ENCODE measurements at regions not wholly inside any gene's neighbourhood (a gene's known extent, or its start where the extent isn't known, plus 50 kb on each side); places are given as distances from the start of the nearest gene placed in this dataset.

DNA sequence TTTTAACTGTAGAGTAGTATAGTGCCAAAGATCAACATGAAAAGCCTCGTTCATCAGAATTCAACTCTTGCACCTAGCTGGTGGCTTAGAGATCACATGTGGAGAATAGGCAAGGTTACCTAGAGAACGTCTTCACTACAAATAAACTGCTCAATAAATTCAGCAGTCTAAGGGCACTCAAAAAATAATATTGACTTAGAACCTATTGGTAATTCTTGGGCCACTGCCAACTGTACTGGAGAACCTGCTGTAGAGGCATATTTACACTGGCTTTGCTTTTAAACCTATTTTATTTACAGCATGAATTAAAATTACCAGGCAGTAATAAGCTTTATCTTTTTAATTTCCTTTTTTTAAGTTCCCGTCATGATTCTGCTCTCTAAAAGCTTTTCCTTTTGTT is 343.7 kb downstream of the PDHA2 start:
- no peak for TF ChIP-seq HNF4A (conservative IDR thresholded peaks at IDR 0.05)
- TF ChIP-seq RAD21 (IDR thresholded peaks at IDR 0.05), result no peak
- TF ChIP-seq, protein P1, sequence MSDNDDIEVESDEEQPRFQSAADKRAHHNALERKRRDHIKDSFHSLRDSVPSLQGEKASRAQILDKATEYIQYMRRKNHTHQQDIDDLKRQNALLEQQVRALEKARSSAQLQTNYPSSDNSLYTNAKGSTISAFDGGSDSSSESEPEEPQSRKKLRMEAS (IDR thresholded peaks at IDR 0.05), result no peak
- TF ChIP-seq, protein P2, sequence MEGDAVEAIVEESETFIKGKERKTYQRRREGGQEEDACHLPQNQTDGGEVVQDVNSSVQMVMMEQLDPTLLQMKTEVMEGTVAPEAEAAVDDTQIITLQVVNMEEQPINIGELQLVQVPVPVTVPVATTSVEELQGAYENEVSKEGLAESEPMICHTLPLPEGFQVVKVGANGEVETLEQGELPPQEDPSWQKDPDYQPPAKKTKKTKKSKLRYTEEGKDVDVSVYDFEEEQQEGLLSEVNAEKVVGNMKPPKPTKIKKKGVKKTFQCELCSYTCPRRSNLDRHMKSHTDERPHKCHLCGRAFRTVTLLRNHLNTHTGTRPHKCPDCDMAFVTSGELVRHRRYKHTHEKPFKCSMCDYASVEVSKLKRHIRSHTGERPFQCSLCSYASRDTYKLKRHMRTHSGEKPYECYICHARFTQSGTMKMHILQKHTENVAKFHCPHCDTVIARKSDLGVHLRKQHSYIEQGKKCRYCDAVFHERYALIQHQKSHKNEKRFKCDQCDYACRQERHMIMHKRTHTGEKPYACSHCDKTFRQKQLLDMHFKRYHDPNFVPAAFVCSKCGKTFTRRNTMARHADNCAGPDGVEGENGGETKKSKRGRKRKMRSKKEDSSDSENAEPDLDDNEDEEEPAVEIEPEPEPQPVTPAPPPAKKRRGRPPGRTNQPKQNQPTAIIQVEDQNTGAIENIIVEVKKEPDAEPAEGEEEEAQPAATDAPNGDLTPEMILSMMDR (IDR thresholded peaks at IDR 0.05; ENCODE audit: low read depth, low read length, missing input control), result no peak
- TF ChIP-seq, protein P3, sequence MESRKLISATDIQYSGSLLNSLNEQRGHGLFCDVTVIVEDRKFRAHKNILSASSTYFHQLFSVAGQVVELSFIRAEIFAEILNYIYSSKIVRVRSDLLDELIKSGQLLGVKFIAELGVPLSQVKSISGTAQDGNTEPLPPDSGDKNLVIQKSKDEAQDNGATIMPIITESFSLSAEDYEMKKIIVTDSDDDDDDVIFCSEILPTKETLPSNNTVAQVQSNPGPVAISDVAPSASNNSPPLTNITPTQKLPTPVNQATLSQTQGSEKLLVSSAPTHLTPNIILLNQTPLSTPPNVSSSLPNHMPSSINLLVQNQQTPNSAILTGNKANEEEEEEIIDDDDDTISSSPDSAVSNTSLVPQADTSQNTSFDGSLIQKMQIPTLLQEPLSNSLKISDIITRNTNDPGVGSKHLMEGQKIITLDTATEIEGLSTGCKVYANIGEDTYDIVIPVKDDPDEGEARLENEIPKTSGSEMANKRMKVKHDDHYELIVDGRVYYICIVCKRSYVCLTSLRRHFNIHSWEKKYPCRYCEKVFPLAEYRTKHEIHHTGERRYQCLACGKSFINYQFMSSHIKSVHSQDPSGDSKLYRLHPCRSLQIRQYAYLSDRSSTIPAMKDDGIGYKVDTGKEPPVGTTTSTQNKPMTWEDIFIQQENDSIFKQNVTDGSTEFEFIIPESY (IDR thresholded peaks at IDR 0.05), result no peak
- no peak for TF ChIP-seq EGR1 (IDR thresholded peaks at IDR 0.05; ENCODE audit: low read depth in 2 of 2)
- TF ChIP-seq, protein P4, sequence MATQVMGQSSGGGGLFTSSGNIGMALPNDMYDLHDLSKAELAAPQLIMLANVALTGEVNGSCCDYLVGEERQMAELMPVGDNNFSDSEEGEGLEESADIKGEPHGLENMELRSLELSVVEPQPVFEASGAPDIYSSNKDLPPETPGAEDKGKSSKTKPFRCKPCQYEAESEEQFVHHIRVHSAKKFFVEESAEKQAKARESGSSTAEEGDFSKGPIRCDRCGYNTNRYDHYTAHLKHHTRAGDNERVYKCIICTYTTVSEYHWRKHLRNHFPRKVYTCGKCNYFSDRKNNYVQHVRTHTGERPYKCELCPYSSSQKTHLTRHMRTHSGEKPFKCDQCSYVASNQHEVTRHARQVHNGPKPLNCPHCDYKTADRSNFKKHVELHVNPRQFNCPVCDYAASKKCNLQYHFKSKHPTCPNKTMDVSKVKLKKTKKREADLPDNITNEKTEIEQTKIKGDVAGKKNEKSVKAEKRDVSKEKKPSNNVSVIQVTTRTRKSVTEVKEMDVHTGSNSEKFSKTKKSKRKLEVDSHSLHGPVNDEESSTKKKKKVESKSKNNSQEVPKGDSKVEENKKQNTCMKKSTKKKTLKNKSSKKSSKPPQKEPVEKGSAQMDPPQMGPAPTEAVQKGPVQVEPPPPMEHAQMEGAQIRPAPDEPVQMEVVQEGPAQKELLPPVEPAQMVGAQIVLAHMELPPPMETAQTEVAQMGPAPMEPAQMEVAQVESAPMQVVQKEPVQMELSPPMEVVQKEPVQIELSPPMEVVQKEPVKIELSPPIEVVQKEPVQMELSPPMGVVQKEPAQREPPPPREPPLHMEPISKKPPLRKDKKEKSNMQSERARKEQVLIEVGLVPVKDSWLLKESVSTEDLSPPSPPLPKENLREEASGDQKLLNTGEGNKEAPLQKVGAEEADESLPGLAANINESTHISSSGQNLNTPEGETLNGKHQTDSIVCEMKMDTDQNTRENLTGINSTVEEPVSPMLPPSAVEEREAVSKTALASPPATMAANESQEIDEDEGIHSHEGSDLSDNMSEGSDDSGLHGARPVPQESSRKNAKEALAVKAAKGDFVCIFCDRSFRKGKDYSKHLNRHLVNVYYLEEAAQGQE (IDR thresholded peaks at IDR 0.05), result no peak
- TF ChIP-seq SP1 (IDR thresholded peaks at IDR 0.05), result no peak
- TF ChIP-seq JUND (IDR thresholded peaks at IDR 0.05), result no peak
- TF ChIP-seq, protein P5, sequence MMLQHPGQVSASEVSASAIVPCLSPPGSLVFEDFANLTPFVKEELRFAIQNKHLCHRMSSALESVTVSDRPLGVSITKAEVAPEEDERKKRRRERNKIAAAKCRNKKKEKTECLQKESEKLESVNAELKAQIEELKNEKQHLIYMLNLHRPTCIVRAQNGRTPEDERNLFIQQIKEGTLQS (IDR thresholded peaks at IDR 0.05), result no peak
- TF ChIP-seq YY1 (IDR thresholded peaks at IDR 0.05), result no peak
- no peak for TF ChIP-seq FOXA1 (IDR thresholded peaks at IDR 0.05)
- no peak for TF ChIP-seq TAF1 (conservative IDR thresholded peaks at IDR 0.05)
- no peak for TF ChIP-seq GABPA (IDR thresholded peaks at IDR 0.05 in 1 of 2, conservative IDR thresholded peaks at IDR 0.05 in 1 of 2)

All from liver (tissue), 3 donors.